T-helper 1 cell treated with Interleukin-12 subunit alpha and Interleukin-12 subunit beta and Interleukin-4 antibody, amounts not matched to agents 30 ng/mL and 1 ng/mL, for 36 hours (primary cell): ENCODE measurements at regions not wholly inside any gene's neighbourhood (a gene's known extent, or its start where the extent isn't known, plus 50 kb on each side); places are given as distances from the start of the nearest gene placed in this dataset.

Source experiments
- intact Hi-C: fragments of 100-400 bp; cut with micrococcal nuclease; formaldehyde crosslinking; loops from one replicate; pipeline ENCODE4 v1.15.1; 2024

DNA sequence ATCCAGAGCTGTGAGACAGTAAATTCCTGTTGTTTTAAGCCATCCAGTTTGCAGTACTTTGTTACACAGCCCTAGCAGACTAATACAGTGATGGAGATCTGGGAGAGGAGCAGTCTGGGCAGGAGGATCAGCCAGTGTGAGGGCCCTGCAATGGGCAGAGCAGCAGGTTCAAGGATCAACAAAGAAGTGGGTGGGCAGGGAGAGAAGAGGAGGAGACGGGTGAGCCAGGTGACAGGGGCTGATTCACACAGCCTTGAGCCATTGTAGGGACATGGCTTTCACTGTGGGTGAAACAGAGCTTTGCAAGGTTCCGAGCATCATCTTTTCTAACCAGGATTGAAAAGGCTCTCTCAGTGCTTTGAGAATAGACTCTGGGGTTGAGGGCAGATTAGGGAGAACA is 88.2 kb upstream of the MVB12B start:
- intact Hi-C loops, result no loop called here

DNA sequence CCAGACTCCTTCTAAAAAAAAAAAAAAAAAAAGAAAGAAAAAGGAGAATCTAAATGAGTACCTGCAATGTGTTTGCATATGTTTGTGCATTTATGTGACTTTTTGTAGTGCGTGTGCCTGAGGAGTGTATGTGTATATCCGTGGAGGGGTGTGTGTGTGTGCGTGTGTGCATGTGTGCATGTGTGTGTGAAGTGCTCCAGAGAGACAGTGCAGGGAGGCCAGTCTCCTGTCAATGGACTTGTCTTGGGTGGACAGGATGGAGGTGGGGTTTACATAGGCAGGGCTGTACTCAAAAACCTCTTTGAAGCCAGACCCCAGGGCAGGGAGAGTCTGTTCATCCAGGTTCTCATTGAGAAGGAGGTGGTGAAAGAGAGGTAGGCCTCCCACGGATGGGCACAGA is 87.1 kb upstream of the MVB12B start:
- intact Hi-C loops, result no loop called here

DNA sequence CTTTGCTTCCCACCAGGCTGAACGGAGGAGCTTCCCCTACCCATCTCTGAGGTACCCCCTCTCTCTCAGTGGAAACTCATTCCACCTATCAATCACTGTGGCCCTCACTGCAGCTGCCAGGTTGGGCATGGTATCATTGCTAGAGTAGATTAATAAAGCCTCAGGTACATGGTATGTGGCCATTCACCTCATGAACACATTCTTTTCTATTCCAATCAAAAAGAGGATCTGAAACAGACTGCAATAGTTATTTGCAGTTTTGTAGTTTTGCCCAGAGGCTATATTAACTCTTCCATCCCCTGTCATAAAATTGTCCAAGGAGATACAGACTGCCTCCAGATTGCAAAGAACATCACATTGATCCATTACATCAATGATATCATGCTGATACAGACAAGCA is 85.8 kb upstream of the MVB12B start:
- intact Hi-C loops, result no loop called here

DNA sequence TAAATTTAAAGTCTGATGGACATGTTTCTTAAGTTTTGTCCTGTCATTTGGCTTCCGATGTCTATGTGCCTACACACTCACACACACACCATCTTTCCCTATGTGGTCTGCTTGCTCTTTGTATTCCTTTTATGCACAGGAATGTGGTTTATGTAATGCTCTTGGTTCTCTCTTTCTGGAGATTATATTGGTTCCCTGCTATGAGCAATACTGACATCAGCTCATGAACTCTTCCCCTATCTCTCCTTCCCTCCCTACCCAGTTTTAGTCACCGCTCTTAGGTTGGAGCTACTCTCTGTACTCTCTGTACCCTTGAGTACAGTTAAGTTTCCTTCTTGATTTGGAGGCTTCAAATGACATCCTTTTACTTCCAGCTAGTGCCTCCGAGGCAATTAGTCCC is 77.9 kb upstream of the MVB12B start:
- intact Hi-C loops, result no loop called here

DNA sequence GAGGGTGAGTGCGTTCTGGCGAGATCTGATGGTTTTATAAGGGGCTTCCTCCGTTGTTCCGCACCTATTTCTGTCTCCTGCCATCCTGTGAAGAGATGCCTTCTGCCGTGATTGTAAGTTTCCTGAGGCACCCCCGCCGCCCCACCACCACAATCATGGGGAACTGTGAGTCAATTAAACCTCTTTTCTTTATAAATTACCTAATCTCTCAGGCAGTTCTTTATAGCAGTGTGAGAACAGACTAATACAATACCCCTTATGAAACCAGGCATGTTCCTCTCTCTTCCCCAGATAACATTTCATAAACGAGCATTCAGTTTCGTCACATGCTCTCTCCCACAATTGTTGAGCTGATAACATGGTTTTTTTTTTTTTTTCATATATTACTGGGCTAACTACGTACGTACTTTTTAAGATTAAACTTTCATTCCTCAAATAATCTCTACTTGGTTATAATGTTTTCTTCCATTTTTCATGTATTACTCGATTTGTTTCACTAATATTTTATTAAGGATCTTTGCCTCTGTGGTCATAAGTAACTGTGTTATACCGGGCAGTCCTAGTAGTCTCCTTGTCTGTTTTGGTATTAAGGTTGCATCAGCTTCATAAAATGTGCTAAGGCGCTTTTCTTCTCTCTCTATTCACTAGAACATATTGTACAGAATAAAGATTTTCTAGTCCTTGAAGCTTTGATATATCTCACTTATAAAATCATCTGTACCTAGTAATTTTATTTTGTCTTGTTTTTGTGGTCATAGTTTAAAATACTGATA is 64.9 kb upstream of the MVB12B start:
- intact Hi-C loops, result no loop called here

DNA sequence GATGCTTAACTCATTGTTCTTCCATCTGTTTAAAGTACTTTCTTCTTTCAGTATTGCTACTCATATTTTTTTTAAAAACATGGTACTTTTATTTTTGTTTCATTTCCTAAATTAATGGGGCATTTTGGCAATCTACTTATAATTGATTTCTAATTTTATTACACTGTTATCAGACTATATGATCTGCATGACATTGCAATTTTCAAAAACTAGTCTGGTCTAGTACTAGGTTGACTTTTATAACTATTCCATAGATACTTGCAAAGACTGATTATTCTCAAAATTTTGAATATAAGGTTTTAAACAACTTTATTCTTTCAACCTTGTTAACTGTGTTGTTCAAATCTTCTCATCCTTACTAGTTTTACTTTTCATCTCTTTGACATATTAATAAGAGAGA is 63.9 kb upstream of the MVB12B start:
- intact Hi-C loops, result no loop called here

DNA sequence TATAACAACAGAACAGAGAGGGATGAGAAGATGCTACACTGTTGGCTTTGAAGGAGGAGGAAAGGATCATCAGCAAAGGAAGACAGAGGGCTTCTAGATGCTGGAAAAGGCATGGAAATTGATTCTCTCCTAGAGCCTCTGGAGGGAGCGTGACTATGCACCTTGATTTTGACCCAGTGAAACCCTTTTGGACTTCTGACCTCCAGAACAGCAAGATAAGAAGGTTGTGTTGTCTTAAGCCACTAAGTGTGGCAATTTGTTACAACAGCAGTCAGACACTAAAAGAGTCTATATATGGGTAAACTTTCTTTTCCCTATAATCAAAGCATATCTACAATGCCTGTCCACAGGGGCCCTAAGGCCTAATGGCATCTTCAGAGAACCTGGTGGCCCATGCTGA is 56.1 kb upstream of the MVB12B start:
- intact Hi-C loops, result no loop called here

DNA sequence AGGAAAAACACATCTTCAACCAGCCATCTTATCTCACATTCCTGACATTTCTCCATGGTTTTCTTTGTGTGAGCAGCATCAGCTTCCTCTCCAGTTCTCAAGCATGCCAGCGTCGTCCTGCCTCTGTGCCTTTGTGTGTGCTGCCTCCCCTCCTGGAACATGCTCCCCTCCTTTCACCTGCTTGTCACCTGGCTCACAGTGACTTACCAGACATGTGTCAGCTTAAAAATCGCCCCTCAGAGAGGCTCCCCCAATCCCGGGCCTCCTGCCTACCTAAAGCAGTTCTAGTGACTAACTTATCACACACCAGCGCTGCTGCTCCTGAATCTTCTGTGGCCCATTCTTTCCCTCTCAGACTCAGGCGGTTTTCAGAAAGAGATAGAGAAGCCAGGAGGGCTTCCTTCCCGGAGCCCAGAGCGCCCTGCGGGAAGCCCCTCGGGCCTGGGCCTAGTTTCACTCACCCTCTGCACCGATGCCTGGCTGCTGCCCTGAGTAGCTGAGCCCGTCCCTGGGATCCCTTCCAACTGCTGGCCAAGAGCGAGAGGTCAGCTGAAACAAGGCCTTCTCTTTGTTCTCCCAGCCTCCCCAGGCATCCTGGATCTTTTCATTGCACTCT is 51.1 kb upstream of the MVB12B start:
- intact Hi-C loops, result no loop called here

DNA sequence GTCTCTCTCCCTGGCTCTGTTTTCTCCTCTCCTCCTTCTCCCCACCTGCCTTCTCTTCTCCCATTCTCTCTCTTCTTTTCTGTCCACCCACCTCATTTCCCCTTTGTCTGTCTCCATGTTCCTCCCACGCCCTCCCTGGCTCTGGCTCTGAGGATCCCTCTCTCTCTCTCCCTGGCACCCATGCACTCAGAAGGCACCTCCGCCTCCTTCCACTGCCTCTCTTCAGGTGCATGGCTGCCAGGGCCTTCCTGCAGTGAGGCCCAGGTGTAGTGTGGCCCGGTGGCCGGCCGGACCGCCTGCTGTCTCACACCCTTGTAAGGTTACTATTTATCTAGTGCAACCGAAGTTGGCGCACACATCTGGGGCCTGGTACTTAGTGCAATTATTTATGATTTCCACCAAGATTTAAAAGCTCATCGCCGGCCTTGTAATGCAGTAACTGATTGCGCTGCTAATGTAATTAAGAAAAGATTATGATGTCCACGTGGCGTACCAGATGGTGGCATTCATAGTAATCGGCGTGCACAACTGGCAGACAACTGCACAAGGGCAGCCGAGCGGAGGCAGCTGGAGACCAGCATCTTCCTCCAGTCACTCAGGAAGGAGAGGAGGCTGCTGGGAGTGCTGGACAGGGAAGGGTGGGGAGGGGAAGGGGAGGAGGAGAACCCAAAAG is 50.4 kb upstream of the MVB12B start:
- intact Hi-C loops, result no loop called here
